Jurkat, Clone E6-1 (cell line): ENCODE measurements at regions not wholly inside any gene's neighbourhood (a gene's known extent, or its start where the extent isn't known, plus 50 kb on each side); places are given as distances from the start of the nearest gene placed in this dataset.

Experiments
- DNase-seq: peaks from one replicate; pipeline ENCODE4 v3.0.0-alpha.2; 2011; ENCODE audit warnings: low read depth, low spot score
- H3K4me3 ChIP-seq: 2 replicates; pipeline ENCODE4 v1.5.1; 2011; ENCODE audit warnings: mild to moderate bottlenecking, low read length, control low read depth, moderate library complexity

DNA sequence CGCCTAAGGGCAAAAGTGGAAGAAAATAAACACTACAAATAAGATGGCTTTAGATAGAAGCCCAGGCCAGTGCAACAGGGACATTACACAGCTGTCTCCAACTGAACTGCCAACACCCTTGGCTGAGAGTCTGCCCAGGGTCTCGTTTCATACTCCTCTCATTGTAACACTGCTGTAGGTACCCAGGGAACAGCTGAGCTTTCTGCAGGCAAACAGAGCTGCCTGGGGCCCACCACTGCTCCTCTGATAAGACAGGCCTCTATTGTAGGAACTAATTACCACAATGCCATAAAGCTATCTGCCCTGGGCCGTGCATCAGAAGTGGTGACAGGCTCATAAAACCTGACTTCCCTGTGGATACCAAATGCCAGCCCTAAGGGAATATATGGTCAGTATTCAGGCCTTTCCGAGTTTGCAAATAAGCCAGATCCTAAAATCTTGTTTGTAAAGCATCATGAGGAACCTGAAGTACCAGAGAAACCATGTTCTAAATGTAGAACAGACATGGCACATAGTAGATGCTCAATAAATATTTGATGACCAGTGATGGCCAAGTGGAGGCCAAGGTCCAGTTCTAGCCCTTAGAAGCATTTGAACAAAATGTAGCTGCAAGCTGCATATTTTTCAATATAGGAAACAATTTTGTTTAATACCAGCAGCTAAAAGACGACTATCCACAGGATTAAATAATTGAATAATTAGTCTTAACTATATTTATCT is 84.3 kb upstream of the NEO1 start:
- DNase-seq = no peak

DNA sequence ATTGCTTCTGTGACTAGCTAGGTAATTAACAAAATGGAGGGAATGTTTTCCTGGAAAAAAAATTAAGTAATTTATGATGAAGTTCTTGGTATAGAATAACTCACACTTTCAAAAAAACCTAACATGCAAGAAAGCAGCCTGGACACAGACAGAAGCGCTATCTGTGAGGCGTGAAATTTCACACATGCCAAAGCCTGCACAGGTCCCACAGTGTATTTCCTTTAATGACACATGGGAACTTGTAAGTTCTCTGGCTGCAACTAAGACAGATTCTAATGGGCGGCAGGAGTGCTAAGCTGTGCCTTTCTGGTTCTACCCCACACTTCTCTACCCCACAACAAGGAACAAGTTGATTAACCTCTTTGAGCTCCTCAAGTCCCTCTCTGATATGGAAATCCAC is 84.9 kb upstream of the NEO1 start:
- no peak overlapping the region for H3K4me3 ChIP-seq
- no peak for DNase-seq

More for the DNA sequence above, 84.3 kb upstream of the NEO1 start:
- no peak overlapping the region for H3K4me3 ChIP-seq

GRCh38 chr15:72966641-72967040 is 85.6 kb upstream of the NEO1 start:
- no peak overlapping the region for H3K4me3 ChIP-seq
- DNase-seq = no peak

DNA sequence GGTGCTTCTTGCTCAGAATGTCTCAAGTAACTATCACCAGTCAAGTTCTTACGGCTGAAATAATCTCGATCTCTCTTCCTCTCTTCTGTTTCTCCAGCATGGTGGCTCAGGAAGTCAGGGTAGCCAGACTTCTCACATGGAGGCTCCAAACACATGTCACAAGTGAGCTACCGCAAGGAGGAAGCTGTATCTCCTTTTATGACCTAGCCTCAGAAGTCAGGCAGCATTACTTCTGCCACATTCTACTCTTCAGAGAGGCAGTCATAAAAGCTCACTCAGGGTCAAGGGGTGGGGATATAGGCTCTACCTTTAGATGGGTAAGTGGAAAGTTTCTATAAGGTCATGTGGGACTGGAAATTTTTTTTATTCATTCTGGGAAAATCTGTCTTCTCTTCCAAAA is 86.6 kb upstream of the NEO1 start:
- peak; percentile 3 for DNase-seq
- H3K4me3 ChIP-seq = no peak overlapping the region

DNA sequence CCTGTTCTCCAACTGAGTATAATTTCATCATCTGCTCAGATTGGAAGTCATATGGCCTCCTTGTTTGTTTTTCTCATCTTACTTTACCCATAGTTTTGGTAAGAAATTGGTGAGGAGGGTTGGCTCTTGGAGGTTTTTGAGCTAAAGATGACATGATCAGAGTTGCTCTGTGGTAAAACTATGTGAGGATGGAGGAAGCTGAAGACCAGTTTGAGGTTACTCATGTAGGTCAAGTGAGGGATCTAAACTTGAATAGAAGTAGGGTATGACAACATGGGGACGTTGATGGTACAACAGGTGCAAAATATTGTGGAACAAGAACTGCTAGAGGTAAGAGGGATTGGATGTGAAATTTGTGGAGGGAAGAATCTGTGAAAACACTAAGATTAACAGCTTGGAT is 87.7 kb upstream of the NEO1 start:
- no peak overlapping the region for H3K4me3 ChIP-seq
- no peak for DNase-seq

DNA sequence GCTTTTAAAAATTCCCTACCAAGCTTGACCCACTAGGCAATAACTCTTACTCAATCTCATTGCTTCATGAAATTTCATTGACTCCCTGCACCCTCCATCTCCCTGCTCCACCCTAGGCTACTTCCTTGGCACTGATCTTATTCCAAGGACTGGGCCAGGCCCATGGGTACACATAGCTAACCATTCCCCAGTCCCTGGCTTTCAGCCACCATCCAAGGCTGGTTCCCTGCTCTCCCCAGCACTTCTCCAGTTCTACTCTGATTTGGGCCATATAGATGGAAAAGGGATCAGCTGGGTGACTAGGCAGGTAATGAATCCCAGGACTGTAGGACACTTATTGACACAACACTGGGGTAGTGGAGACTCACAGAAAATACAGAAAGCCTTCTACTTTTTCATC is 88.1 kb upstream of the NEO1 start:
- DNase-seq = no peak

DNA sequence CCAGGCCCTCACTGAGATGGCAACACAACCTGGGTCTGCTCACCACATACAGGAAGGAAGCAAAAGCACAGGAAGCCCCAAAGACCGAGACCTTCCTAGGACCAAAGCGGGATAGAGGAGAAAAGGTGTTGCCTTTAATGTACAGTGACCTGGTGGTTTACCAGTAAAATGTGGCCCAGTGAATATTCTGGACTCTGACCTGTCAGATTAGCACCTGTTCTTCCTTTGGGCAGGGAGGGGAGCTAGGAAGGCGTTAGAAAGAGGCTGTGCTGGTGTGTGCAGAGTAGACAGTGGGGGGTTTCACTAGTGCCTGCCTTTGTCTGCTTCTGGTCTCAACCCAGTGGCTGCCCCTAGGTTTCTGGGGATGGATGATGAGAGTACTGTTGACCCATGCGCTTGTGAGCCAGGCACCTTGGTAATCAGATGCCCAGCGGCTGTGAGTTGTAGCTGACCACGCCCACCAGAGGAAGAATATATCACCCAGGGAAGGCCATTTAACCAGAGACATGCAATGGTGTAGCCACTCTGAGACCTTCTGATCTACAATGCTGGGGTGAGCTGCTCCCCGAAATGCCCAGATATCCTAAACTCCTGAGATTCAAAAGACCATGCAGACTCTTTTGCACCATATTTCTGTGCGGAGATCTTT is 90.1 kb upstream of the NEO1 start:
- no peak for DNase-seq
- H3K4me3 ChIP-seq = no peak overlapping the region

More for the DNA sequence above, 88.1 kb upstream of the NEO1 start:
- no peak overlapping the region for H3K4me3 ChIP-seq

GRCh38 chr15:72961346-72961745 is 90.9 kb upstream of the NEO1 start:
- no peak overlapping the region for H3K4me3 ChIP-seq
- no peak for DNase-seq

DNA sequence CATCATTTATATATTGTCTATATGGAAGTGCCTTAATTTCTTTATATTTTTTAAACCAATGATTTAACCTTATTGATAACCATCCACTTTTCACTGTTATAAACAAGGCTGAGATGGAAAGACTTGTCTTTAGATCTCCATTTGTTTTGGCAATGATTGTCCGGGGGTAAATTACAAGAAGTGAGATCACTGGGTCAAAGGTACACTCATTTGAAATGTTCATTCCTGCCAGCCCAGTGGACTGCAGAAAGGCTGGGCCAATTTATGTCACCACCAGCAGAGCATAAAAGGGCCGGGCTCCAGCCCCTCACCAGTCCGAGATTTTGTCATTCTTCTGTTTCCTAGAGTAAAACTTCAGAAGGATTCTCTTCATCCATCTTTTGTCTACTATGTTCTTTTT is 93.6 kb upstream of the NEO1 start:
- no peak for DNase-seq
- no peak overlapping the region for H3K4me3 ChIP-seq

DNA sequence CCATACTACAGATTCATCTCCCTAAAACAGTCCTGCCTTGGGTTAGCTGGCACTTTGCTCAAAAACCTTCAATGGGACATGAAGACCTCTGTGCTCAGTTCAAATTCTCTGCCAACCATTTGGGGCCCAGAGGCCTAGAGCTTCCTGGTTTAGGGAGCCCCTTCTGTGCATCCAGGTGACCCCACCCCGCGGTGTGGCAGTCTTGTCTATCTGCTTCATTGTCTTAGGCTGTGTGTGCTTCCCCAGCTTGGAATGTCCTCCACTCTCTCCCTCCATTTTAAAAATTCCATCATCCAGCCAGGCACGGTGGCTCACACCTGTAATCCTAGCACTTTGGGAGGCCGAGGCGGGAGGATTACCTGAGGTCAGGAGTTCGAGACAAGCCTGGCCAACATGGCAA is 99.0 kb upstream of the NEO1 start:
- H3K4me3 ChIP-seq = no peak overlapping the region
- no peak for DNase-seq

DNA sequence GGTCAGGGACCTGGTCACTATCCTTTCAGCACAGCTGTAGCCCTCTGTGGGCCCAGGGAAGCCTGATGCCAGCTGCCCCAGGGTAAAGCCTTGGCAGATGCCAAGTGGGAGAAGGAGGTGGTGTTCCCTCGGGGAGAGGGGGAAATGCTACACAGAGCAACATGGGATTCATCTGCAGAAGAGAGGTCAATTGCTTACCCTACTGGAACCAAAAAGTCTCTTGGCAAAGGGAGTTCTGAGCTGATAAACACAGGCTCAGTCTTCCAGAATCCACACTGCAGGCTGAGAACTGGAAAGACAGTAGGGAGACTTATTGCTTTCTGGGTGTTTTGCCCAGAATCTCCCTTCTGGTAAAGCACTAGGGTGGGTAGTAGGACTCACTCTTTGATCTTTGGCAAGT is 100.1 kb upstream of the NEO1 start:
- no peak overlapping the region for H3K4me3 ChIP-seq
- no peak for DNase-seq

- no peak for DNase-seq
- H3K4me3 ChIP-seq = no peak overlapping the region
These were observed 103.6 kb upstream of the NEO1 start for GRCh38 chr15:72948662-72949061.

DNA sequence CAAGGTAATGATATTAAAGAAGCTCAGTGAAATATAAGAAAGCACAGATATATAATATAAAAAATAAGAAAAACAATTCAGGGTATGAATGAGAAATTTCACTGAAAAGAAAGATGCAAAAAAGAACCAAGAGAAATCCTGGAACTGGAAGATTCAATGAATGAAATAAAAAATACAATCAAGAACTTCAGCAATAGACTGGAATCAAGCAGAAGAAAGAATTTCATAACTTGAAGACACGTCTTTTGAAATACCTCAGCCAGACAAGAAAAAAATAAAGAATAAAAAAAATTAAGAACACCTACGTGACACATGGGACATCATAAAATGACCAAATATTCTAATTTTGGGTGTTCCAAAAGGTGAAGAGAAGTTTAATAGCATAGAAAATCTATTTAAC is 104.6 kb upstream of the NEO1 start:
- no peak for DNase-seq
- H3K4me3 ChIP-seq = no peak overlapping the region

GRCh38 chr15:72944565-72944964 is 107.7 kb upstream of the NEO1 start:
- no peak overlapping the region for H3K4me3 ChIP-seq
- no peak for DNase-seq

DNA sequence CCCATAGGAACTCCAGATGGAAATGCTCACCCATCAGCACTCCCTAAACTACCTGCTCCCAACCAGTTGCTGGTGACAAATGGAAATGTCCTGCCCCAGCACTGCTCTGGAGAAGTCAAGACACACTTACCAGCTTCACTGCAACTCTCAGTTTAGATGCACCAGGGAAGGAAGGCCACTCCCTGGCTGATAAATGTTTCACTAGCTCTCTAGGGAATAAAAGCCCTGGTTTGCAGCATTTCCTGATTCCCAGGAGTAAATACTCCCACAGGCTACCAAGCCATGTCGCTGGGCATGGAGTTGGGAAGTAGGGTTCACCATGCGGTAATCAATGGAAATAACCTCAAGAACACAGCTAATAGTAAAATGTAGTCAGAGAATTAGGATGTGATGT is 112.0 kb upstream of the NEO1 start:
- no peak for DNase-seq
- no peak overlapping the region for H3K4me3 ChIP-seq

DNA sequence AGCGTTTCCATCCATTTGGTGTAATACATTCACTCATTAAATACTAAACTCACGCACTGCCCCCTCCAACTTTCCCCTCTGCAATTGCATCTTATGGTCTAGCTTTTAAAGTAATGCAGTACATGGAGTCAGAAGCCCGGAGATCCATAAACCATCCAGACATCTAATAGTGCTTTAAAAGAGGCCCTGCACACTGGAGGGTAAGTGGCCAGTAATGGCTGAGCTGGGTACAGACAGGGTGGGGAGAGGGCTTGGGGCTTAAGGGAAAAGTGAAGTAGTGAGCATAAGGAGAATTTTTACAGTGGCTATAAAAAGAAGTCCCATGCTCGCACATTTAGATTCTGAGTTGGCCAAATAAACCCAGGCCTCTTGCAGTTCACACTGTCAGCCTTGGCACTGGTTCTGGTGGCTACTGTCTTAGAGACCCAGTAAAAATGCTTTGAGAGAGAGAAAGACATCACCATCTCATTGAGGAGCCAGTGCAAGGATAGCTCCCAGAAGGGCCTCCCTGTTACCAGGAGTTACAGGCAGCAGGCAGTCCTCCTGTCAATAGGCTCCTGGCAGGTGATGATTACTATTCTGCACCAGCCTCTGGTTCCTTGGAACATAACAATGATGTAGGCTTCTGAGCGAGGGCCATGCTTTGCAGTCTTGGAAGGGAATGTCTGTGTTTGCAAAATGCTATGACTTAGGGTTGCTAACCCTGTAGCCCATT is 112.6 kb upstream of the NEO1 start:
- no peak for DNase-seq
- no peak overlapping the region for H3K4me3 ChIP-seq

DNA sequence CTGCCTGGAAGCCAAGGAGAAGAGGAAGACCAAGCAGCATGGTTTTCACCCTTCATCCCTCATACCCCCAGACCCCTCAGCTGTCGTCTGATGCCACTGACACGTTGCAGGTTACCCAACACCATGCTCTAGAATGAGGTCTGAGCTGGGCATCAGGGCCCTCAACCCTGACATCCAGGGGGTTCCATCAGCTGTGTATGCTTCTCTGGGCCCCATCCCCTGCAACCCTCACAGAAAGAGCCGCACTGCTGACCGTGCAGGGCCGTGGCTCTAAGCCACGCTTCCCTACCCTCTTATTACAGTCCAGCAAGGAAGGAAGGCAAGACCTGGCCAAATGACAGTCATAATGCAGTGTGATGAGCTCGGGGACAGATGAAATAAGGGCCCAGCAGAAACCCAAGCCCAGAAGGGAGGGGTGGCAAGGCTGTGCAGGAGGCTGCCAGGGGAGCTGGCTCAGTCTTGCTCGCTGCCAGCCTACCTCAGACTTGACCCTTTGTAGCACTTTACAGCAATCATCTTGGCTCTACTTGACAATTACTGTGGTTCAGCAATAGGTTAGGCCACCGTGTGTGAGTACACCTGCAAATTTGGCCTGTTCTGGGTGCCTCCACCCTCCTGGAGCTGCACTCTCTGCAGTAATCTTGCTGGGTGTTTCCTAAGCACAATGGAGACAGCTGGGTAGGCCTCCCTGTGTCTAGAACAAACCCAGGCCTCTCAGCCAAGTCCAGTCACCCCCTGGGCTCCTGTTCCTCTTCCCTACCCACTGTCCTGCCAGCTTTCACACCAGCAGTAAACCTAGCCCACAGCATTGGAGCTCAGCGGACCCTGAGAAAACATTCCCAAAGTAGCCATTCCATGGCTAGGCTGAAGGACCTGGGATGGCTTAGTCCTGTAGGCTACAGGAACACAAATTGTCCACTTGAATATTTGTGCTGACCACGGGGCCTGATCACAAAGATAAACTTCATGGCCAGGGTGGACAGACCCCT is 115.3 kb upstream of the NEO1 start:
- H3K4me3 ChIP-seq = no peak overlapping the region
- no peak for DNase-seq

DNA sequence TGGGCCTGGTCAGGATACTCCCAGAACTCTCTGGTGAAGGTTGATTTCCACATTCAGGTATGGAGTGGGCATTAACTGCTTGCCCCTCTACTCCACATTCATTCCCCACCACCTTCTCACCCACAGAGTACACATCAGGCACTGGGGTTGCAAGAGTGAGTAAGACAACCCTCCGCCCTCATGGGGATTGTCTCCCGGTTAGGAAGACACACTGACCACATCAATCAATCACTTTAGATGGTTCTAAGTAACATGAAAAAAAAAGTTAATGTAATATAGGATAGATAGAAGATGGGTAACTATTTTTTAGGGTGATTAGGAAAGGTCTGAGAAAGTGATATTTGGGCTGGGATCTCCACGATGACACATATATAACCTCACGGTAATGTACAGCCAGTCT is 116.0 kb upstream of the NEO1 start:
- no peak overlapping the region for H3K4me3 ChIP-seq
- DNase-seq = peak; percentile 23

DNA sequence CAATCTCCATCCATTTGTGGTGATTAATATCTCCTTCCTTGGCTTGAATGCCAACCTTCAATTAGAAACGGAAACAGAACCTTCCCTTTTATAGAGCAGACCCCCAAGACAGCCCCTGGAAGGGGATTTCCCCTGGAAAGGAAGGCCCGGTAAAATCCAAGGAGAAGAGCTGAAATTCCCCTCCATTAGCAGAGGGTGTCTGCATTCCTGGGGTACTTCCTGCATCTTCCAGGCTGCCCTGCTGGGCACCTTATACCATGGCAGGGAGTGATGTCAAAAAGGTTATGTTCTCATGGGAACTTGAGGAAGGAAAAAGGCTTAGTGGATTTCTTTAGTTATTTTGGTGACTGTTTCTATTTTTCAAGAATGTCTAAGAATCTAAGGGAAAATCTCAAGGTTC is 116.7 kb upstream of the NEO1 start:
- DNase-seq = no peak
- H3K4me3 ChIP-seq = no peak overlapping the region
